Suprapubic skin (tissue), 4 donors: ENCODE measurements at regions not wholly inside any gene's neighbourhood (a gene's known extent, or its start where the extent isn't known, plus 50 kb on each side); places are given as distances from the start of the nearest gene placed in this dataset.

Experiments
- DNase-seq, 2 donors: peaks; one replicate each; pipeline ENCODE4 v3.0.0-alpha.2; 2019; ENCODE audit warnings: low spot score in 2 of 2
- H3K27ac ChIP-seq: fragments of 200-600 bp; sonication (generic); one replicate; pipeline ENCODE4 v1.5.1; 2019
- H3K27me3 ChIP-seq: fragments of 200-600 bp; sonication (generic); one replicate; pipeline ENCODE4 v1.5.1; 2019
- H3K36me3 ChIP-seq: fragments of 200-600 bp; sonication (generic); one replicate; pipeline ENCODE4 v1.5.1; 2019
- H3K4me1 ChIP-seq: fragments of 200-600 bp; sonication (generic); one replicate; pipeline ENCODE4 v1.5.1; 2019
- H3K4me3 ChIP-seq: fragments of 200-600 bp; sonication (generic); one replicate; pipeline ENCODE4 v1.5.1; 2019; ENCODE audit warnings: mild to moderate bottlenecking
- H3K9me3 ChIP-seq: fragments of 200-600 bp; sonication (generic); one replicate; pipeline ENCODE4 v1.5.1; 2019
- EP300 ChIP-seq: sonication (generic); formaldehyde crosslinking; IDR thresholded peaks from one replicate; pipeline ENCODE4 v1.6.1; 2017; ENCODE audit warnings: antibody characterized with exemption
- POLR2A ChIP-seq, 2 donors: fragments of 450-650 bp; IDR thresholded peaks; one replicate each; pipeline ENCODE4 v1.6.1; 2017; ENCODE audit warnings: antibody characterized with exemption in 2 of 2, mild to moderate bottlenecking in 2 of 2, moderate library complexity in 2 of 2
- POLR2AphosphoS5 ChIP-seq, 3 donors: sonication (generic); formaldehyde crosslinking; IDR thresholded peaks; one replicate each; pipeline ENCODE4 v1.6.1; 2017; ENCODE audit warnings: antibody characterized with exemption in 3 of 3
- WGBS: methylation state at CpG from one replicate; pipeline ENCODE4 v1.1.5; 2018; 5-methylcytosine and 5-hydroxymethylcytosine counted together
- TF ChIP-seq, protein P1 (sequence below), 2 donors: fragments of 200-600 bp in 1 of 2; fragments of 450-650 bp in 1 of 2; sonication (generic) in 1 of 2; IDR thresholded peaks; one replicate each; pipeline ENCODE4 v1.5.1; 2016 to 2019; ENCODE audit warnings: antibody characterized with exemption in 2 of 2, mild to moderate bottlenecking in 1 of 2, moderate library complexity in 1 of 2

DNA sequence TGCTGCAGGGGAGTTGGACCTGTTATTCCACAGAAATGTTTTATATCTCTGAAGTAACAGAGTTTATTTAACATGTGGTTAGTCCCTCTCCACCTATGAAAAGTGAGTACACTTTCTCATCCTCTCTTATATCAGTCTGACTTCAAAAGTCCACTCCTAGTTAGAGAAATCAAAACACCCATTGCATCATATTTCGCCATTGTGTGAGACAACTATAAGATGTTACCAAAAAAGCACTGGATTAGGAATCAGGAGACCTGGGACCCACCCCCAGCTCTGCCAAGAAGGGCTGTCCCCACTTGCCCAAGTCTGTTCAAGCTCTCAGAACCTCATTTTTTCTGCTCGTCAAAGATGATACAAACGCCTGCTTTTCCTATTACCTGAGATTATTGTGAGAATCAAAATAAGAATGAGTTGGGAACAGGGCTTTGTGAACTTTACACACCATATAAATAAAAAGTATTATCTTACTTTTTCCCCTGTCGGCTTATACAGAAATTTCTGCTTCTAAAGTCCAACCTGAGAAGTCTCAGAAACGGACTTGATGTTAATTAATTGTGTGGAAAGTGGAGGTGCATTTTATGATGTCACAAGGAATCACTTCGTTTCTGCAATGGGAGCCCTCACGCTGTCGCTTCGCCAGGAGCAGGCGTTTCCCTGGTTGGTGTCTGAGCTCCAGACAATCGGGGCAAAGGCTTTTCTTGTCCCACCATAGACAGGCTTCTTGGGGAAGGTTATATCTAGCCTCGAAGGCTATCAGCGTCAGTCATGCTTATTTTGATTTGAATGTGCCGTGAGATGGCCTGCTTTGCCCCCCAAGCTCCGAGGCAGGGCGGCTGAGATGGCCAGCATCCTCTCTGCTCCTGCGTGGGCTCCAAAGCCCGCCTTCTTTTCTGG lies 89.6 kb upstream of the ZNF516 start:
- TF ChIP-seq, protein P1, sequence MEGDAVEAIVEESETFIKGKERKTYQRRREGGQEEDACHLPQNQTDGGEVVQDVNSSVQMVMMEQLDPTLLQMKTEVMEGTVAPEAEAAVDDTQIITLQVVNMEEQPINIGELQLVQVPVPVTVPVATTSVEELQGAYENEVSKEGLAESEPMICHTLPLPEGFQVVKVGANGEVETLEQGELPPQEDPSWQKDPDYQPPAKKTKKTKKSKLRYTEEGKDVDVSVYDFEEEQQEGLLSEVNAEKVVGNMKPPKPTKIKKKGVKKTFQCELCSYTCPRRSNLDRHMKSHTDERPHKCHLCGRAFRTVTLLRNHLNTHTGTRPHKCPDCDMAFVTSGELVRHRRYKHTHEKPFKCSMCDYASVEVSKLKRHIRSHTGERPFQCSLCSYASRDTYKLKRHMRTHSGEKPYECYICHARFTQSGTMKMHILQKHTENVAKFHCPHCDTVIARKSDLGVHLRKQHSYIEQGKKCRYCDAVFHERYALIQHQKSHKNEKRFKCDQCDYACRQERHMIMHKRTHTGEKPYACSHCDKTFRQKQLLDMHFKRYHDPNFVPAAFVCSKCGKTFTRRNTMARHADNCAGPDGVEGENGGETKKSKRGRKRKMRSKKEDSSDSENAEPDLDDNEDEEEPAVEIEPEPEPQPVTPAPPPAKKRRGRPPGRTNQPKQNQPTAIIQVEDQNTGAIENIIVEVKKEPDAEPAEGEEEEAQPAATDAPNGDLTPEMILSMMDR (IDR thresholded peaks at IDR 0.05), result no peak
- TF ChIP-seq EP300, result no peak
- TF ChIP-seq POLR2AphosphoS5 (IDR thresholded peaks at IDR 0.05), result no peak
- TF ChIP-seq POLR2A (IDR thresholded peaks at IDR 0.05), result no peak
- Histone ChIP-seq H3K36me3 (no peaks in the 10 kb centered on the region), H3K27ac (no peak overlapping the region), H3K9me3 (no peaks in the 10 kb centered on the region), H3K27me3 (peaks cover 3% of the 10 kb centered on the region), H3K4me1 (peaks cover 3% of the 10 kb centered on the region), H3K4me3 (no peak overlapping the region)
- WGBS, result 84% methylated on average over 17 of the region's 18 CpGs
- DNase-seq, result no peak

GRCh38 chr18:76581261-76581660 lies 86.2 kb upstream of the ZNF516 start:
- DNase-seq, result no peak
- H3K36me3 ChIP-seq, result no peaks in the 10 kb centered on the region
- 87% methylated on average over 3 of the region's 3 CpGs for WGBS

DNA sequence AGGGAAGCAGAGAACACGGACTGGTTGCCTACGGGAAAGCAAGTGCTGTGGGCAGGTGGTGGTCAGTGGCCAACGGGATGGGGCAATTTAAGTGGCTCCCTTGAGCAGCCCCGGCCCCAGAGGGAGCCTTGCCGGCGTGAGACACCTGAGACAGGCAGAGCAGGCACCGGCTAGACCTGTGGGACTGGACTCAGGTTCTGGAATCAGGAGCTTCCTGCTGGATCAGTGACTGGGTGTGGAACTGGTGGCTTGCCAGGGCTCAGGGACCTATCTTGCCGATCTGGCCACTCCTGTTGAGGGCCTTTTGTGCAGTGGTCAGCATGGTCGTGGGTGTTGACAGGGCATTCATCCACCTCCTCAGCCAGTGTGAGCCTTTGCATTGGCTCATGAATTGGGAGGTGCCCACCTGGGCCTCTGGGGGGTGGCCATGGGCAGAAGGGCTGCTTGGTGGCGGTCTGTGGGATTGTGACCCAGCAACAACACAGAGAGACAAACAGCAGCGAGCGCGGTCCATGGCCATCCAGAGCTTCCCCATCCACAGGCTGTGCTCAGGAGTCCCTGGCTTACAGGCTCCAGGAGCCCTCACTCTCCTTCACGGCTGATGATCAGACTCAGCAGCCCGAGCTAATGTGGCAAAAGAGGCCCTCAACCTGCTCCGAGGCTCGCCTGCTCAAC lies 85.4 kb upstream of the ZNF516 start:
- Histone ChIP-seq H3K9me3 (no peaks in the 10 kb centered on the region), H3K27me3 (peaks cover 6% of the 10 kb centered on the region), H3K4me1 (peaks cover 7% of the 10 kb centered on the region), H3K27ac (no peak overlapping the region), H3K36me3 (no peaks in the 10 kb centered on the region), H3K4me3 (no peak overlapping the region)
- no peak for DNase-seq
- no peak for TF ChIP-seq POLR2AphosphoS5 (IDR thresholded peaks at IDR 0.05)
- TF ChIP-seq, protein P1 (IDR thresholded peaks at IDR 0.05), result no peak
- TF ChIP-seq POLR2A (IDR thresholded peaks at IDR 0.05), result no peak
- TF ChIP-seq EP300, result no peak
- 82% methylated on average over 11 of the region's 17 CpGs for WGBS

More at GRCh38 chr18:76581261-76581660, 86.2 kb upstream of the ZNF516 start:
- Histone ChIP-seq H3K4me3 (no peak overlapping the region), H3K4me1 (peaks cover 7% of the 10 kb centered on the region), H3K27me3 (peaks cover 6% of the 10 kb centered on the region), H3K27ac (no peak overlapping the region), H3K9me3 (no peaks in the 10 kb centered on the region)
- TF ChIP-seq, protein P1 (IDR thresholded peaks at IDR 0.05), result no peak
- TF ChIP-seq EP300 (no peak), POLR2AphosphoS5 (IDR thresholded peaks at IDR 0.05) (no peak), POLR2A (IDR thresholded peaks at IDR 0.05) (no peak)

GRCh38 chr18:76579301-76579695 lies 84.3 kb upstream of the ZNF516 start:
- H3K4me3 ChIP-seq, result no peak overlapping the region
- DNase-seq, result no peak
- no peak overlapping the region for H3K27ac ChIP-seq
- TF ChIP-seq, protein P1 (IDR thresholded peaks at IDR 0.05), result no peak
- no peak for TF ChIP-seq POLR2A (IDR thresholded peaks at IDR 0.05)
- TF ChIP-seq EP300, result no peak
- no peak for TF ChIP-seq POLR2AphosphoS5 (IDR thresholded peaks at IDR 0.05)
- H3K27me3 ChIP-seq, result peaks cover 6% of the 10 kb centered on the region
- peaks cover 7% of the 10 kb centered on the region for H3K4me1 ChIP-seq
- no peaks in the 10 kb centered on the region for H3K36me3 ChIP-seq
- WGBS, result 66% methylated on average over 16 of the region's 17 CpGs
- H3K9me3 ChIP-seq, result no peaks in the 10 kb centered on the region
